Colon (tissue), 2 donors: ENCODE measurements at regions not wholly inside any gene's neighbourhood (a gene's known extent, or its start where the extent isn't known, plus 50 kb on each side); places are given as distances from the start of the nearest gene placed in this dataset.
"Not testable (repeated sequence)": the region's sequence is repeated elsewhere in the genome, so short reads cannot be mapped to it uniquely, and the experiment has no call there.

Experiments used
- FAIRE-seq: peaks from 2 replicates; lab custom pipeline; 2012; peaks lifted over from hg19 to GRCh38; lab: Jason Lieb, UNC
- donor health status: control.
- donor health status: control.

- no peak for FAIRE-seq
These were observed 138.3 kb upstream of the ZNF521 start for GRCh38 chr18:25490316-25490715.

GRCh38 chr18:25473008-25473407 lies 121.0 kb upstream of the ZNF521 start:
- FAIRE-seq, result no peak

- not testable (repeated sequence) for FAIRE-seq
These were observed 119.0 kb upstream of the ZNF521 start for GRCh38 chr18:25470756-25471524.

GRCh38 chr18:25470062-25470461 lies 118.1 kb upstream of the ZNF521 start:
- FAIRE-seq, result no peak

DNA sequence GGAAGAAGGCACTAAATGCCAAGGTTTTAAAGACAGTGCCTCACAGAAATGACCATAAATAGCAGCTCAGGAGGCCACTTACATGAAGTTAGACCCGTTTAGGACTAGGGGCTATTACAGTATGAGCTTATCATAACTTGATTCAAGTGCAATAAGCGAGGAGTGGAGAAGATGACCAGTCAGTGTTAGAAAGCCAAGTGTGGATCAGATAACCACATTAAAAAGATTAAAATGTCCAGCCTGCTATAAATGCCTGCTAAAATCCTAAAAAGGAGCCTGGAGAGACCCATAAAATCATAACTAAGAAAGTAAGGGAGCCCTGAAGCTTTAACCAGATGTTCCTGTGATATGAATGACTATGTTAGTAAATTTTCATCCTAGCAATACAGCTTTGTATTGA lies 117.5 kb upstream of the ZNF521 start:
- no peak for FAIRE-seq

- no peak for FAIRE-seq
These were observed 115.4 kb upstream of the ZNF521 start for GRCh38 chr18:25467226-25467987.

GRCh38 chr18:25465152-25465732 lies 113.3 kb upstream of the ZNF521 start:
- FAIRE-seq, result no peak

DNA sequence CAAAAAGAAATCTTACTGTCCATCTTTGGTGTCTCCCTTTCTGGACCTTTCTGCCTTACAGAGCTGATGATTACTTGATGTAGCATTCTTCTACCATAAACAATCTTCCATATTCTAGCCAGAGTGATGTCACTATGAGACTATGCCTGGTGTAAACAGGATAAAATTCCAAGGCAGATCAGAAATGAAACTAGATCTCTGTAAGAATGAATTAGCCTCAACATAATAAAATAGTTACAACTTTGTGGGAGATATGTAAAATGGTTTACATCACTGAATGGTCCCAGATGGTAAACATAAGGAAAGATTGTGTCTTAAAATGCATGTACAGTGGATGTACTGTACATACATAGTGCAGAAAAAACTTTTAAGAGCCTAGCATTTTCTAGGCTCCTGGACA lies 112.3 kb upstream of the ZNF521 start:
- FAIRE-seq, result no peak

DNA sequence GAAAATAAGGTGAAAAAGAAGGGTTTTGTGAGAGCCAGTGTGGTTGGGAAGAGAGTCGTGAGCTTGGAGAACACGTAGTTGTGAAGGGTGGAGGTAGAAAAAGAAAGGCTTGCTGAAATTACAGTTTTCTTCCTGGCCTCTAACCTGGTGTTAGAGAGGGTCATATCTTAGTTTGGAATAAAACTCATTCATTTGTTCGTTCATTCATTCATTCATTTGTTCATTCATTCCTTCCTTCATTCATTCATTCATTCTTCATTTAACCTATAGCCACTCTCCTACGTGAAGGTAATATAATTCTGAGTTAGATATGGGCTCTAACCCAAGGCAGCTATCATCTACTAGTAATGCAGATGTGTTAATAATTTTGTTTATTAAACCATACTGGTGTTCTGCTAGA lies 111.8 kb upstream of the ZNF521 start:
- FAIRE-seq, result no peak

- FAIRE-seq, result no peak
These were observed 107.8 kb upstream of the ZNF521 start for GRCh38 chr18:25459814-25460213.

- FAIRE-seq, result no peak
These were observed 105.6 kb upstream of the ZNF521 start for GRCh38 chr18:25457601-25458000.

GRCh38 chr18:25457126-25457525 lies 105.2 kb upstream of the ZNF521 start:
- FAIRE-seq, result no peak

GRCh38 chr18:25456334-25457010 lies 104.5 kb upstream of the ZNF521 start:
- FAIRE-seq, result no peak

DNA sequence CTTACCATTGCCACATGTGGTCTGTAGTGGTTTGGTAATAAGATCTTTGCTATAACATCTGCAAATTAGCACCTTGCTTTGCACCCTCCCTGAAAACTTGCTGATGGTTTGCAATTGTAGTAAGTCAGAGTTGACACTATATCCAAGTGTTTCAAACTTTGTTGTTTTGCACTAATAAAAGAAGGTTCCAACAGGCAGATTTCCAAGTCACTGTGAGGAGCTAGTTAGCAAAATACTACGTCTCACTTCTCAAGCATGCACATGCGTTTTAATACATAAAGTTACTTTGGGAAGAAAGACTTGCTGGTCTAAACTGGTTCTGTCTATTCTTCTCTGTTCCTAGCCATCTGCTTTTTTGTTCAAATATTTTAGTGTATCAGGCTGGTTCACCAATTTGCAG lies 103.7 kb upstream of the ZNF521 start:
- FAIRE-seq, result no peak

DNA sequence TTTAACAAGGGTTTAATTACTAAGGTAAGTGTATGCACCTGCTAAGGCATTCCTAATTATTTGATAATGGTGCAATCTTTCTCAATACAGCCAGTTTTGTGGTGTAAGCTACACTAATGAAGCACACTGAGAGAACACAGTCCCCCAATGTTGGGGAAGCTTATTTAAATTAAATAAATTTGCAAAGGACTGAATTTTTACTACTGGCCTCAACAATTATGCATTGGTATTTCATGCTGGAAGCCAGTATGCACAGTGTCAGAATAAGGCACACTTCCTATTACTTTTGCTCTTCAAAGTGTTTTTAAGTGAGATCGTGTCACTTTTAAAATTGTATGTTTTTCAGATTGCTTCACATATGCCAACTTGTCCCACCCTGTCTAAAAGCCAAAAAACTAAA lies 103.2 kb upstream of the ZNF521 start:
- FAIRE-seq, result no peak

DNA sequence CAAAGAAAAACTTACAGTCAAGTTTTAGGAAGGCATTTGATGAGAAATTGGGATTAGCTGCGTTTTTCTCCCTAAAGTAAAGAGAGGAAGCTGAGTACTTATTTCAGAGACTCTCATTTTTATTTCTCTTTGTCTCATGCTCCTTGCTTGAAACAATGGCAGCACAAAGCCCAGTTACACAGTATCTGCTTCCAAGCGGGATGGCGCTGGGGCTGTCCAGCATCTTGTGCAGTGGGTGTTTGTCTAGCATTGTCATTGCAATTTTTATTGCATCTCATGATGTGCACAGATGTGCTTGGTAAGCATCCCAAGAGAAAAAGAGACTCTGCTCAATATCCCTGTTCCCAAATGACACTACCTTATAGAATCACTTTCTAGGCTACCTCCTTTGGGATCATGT lies 102.8 kb upstream of the ZNF521 start:
- no peak for FAIRE-seq

DNA sequence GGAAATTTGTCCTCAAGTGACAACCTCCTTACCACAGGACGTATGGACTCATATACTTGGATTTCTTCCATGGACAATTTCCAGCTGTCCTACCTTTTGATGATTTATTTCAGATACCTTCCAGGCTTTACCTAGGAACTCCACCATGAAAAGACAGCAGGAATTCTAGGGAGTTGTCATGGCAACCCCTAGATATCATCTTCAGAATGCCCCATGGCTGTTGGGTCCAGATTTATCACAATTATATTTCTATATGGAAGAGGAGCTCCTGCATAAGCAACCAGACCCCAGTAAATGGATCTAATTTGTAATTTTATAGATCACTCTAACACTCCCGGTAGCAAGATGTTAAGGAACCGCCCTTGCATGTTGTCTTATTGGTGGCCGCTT lies 102.3 kb upstream of the ZNF521 start:
- no peak for FAIRE-seq

GRCh38 chr18:25453556-25454269 lies 101.7 kb upstream of the ZNF521 start:
- FAIRE-seq, result no peak

GRCh38 chr18:25451077-25451658 lies 99.2 kb upstream of the ZNF521 start:
- FAIRE-seq, result no peak

DNA sequence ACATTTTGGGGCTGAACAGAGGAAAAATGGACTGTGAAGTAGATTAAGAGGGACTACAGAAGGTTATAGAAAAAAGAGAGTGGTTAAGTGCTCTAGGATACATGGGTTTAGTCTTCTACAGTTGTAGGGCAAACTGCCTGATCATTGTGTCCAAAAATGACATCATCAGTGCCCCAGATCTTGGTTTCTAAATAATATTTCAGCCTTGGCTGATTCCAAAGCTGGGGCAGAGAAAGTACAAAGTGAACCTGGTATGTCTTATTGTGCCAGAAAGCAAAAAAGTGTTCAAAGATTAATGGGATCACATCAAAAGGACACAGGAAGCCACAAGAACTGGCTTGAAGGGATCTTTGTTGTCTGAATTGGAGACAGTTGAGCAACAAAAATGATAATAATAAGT lies 97.1 kb upstream of the ZNF521 start:
- FAIRE-seq, result no peak

GRCh38 chr18:25446972-25447371 lies 95.0 kb upstream of the ZNF521 start:
- no peak for FAIRE-seq

- FAIRE-seq, result no peak
These were observed 93.5 kb upstream of the ZNF521 start for GRCh38 chr18:25445430-25445829.
